Adrenal gland (tissue), 5 donors: ENCODE measurements at regions not wholly inside any gene's neighbourhood (a gene's known extent, or its start where the extent isn't known, plus 50 kb on each side); places are given as distances from the start of the nearest gene placed in this dataset.

Experiments used
- POLR2A ChIP-seq, 2 donors: fragments of 450-650 bp; IDR thresholded peaks; one replicate each; pipeline ENCODE4 v1.6.1; 2017; ENCODE audit warnings: antibody characterized with exemption in 2 of 2, mild to moderate bottlenecking in 2 of 2, moderate library complexity in 1 of 2
- TF ChIP-seq, protein P1 (sequence below), 6 experiments: fragments of 450-650 bp in 4 of 6; fragments of 200-600 bp in 2 of 6; sonication (generic) in 1 of 6; IDR thresholded peaks; 1 replicate in 5 of 6; 2 replicates in 1 of 6; pipeline versions ENCODE4 v1.5.1 to v1.8.0; 2016 to 2021; ENCODE audit warnings: antibody characterized with exemption in 6 of 6, mild to moderate bottlenecking in 2 of 6, moderate library complexity in 1 of 6
- donor health status: DM: no; HTN: no; CAD: no.

DNA sequence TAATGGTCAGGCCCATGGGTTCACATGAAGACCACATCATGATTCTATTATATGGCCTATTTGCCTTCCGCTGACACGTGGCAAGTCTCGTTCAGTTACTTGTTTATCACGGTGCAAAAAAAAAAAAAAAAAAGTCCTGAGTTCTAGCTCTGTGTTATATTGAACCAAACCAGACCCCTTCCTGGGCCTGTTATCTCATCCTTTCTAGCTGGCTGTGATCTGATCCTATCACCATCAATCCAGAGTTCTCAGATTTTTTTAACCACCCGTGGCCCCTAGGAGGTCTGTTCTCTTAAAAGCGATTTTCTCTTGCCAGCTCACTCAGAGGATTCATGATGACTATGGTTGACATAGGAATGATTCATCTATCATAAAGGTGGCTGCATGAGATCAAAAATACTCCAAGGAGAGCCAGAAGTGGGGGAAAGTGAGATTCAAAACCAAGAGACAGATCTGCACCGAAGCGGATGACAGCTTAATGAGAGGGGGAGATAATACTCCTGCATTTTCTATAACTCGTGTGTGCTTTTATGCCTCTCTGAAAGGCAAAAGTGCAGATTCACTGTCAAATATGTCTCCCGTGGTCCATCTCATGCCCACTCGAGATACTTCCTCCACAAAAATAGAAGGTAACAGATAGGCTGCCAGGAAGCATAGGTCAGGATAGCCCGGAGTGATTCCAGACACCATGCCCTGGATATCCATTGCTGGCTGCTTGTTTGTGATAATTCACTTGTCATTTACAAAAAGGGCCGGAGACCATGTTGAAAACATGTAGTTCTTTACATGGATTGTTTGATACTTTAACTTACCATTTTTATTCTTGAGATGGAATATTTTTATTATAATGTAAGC is 505.7 kb upstream of the KLHL29 start:
- TF ChIP-seq, protein P1, sequence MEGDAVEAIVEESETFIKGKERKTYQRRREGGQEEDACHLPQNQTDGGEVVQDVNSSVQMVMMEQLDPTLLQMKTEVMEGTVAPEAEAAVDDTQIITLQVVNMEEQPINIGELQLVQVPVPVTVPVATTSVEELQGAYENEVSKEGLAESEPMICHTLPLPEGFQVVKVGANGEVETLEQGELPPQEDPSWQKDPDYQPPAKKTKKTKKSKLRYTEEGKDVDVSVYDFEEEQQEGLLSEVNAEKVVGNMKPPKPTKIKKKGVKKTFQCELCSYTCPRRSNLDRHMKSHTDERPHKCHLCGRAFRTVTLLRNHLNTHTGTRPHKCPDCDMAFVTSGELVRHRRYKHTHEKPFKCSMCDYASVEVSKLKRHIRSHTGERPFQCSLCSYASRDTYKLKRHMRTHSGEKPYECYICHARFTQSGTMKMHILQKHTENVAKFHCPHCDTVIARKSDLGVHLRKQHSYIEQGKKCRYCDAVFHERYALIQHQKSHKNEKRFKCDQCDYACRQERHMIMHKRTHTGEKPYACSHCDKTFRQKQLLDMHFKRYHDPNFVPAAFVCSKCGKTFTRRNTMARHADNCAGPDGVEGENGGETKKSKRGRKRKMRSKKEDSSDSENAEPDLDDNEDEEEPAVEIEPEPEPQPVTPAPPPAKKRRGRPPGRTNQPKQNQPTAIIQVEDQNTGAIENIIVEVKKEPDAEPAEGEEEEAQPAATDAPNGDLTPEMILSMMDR (IDR thresholded peaks at IDR 0.05) = no peak
- TF ChIP-seq POLR2A (IDR thresholded peaks at IDR 0.05) = no peak
